Ammon's horn (tissue), 1 donor: ENCODE measurements at regions not wholly inside any gene's neighbourhood (a gene's known extent, or its start where the extent isn't known, plus 50 kb on each side); places are given as distances from the start of the nearest gene placed in this dataset.
"Not testable (repeated sequence)": the region's sequence is repeated elsewhere in the genome, so short reads cannot be mapped to it uniquely, and the experiment has no call there.

Experiments
- DNase-seq: peaks from one replicate; pipeline ENCODE4 v3.0.0-alpha.2; 2016; ENCODE audit warnings: low spot score

DNA sequence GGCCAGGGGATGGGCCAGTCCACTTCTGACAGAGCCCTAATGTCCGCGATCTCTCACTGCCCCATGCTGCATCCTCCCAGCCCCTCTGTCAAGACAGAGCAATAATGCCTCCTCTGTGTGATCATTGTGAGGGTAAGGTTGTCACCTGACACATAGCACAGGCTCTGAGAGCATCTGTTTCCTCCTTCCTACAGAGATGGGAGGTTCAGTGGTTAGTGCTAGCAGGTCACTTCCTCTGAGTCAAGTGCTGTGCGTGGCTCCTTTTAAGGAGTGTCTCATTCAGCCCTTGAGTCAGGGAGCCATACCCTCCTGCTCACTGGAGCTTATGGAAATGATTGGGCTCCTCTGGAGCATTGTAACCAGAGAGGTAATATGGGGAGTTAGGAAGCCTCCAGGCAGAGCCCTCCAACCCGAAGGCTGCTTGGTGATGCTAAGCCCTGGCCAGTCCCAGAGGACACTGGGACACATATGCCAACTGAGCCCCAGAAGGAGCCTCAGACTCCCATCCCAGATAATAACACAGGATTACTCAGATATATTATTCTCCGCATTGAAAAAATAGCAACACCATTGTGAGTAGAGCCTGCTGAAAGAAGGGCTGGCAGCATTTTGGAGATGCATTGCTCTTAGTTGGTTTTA, 189.0 kb downstream of the GALNT1 start:
- DNase-seq = no peak

DNA sequence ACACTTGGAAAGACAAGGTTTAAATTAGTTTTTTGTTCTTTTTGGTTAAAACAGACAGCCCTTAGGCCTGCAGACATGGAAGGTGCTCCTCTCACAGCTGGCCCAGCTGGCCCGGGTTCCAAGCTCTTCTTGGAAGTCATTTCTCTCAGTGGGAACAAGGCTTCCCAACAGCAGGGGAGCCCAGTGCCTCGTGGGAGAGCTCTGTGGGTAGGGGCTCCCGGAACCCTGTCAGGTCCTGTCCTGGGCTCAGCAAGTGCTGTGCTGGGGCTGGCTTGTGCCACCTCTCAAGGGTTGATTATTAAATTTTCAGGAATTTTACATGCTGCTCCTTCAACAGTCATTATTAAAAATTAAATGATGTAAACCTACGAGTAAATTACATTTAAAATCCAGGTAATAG, 189.6 kb downstream of the GALNT1 start:
- no peak for DNase-seq

DNA sequence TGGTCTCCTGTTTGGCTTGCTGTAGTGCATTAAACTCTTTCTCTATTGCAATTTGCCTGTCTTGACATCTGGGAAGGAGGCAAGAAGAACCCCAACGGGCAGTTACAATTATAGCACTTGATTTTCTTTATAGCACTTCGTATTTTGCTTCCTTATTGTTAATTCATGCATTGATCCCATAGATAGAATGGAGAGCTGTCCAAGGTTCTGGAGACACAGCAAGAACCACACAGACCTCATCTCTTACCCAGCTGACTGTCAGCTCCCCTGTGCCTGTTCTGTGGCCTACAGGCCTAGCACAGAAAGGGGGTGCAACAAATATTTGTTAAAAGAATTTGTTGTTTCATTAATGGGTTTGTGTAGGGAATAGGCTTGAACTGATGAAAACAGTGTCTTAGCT, 194.3 kb downstream of the GALNT1 start:
- no peak for DNase-seq

DNA sequence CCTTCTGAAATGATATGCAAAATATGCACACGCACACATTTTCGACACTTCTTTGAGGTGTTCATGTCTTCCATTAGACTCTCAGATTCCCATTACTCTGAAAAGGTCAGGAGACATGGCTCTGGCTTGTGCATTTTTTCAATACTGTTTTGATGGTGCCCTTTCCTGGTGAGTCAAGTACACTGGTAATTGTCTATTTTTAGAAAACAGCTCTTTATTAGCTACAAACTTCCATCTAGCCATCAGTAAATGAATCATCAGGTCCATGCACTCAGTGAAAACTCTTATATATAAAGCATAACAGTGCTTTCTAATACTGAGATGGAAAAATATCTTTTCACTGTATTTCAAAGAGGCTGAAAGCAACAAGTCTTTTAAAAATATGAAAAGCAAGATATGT, 194.9 kb downstream of the GALNT1 start:
- DNase-seq = no peak

DNA sequence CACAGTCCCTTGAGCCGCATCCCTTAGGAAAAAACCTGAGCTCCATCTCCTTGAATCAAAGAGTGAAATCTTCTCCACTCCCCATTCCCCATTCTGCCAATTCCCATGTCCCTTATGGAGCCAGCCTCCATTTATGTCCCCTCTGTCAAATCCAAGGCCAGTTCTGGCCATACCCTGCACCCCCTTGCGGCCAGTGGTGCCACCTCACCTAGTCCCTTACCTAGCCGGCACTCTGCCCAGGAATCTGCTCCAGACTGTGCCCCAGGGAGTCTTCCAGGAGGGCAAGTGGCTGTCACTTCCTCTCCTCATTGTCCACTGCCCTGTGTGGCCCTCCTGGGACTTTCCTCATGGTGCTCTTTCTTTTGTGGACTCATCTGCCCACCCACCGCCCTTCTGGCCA, 195.4 kb upstream of the RMP24 start:
- no peak for DNase-seq

DNA sequence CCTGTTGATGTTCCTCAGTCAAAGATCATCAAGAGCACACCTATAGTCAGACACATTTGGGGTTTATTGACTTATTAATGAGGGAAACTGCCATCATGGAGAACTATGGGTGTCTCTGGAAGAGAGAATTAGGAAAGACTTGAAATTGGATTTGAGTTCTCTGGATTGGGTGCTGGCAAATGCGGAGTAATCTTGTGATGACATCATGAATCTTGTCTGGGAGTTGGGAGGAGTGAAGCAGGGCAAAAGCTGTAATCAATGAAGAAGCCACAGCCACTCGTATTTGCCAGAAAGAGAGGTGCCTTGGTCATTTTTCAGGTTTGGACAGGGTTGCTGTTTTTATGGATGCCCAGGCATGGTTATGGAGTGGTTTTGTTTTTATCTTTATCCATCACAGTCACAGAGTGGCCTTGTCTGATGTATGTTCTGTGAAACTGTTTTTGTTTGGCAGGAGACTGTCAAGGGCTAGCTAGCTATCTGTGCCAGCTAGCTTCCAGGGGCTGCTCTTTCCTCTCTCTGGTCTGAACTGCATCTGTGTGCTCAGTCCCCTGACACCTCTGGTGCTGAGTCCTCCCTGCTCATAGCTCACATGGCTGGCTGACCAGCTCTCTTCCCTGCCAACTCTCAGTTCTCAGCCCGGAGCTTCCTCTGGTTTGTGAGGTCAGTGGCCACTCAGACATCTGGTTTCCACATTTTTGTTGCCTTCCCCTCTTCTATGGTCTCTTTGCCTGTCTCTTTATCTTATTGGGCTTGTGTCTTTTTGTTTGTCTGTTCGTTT, 193.4 kb upstream of the RMP24 start:
- DNase-seq = no peak

DNA sequence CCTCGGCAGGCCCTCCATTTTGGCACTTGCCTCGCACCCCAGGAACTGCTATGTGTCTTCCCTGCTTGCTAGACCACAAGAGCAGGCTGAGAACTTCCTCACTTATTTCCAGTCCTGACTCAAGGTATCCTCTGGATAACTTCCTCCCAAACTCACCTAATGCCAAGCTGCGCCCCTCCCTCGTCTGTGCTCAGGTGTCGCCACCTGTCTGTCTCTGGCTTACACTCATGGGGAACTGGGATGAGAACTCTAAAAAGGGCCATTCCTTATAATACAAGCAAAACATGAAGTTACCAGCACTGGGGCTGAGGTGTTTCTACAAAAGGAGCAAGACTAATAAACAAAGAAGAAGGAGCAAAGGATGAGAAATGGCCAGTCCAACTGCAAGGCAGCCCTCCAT, 191.5 kb upstream of the RMP24 start:
- no peak for DNase-seq

DNA sequence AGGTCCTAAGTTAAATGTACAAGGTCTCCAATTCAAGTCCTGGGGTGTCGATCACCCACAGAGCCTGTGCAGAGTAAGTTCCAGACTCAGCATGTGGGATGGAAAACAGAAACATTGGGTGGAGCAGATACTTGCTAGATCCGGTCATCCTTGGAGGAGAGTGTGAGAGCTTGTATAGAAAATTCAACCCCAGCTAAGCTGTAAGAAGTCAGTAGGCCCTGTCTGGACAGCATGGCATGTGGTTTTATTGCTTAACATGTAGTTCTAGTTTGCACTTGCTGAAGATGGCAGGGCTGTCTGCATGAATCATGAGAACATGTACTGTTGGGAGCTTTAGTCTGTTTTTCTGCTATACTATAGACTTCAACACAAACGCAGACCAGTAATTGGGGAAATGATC, 189.6 kb upstream of the RMP24 start:
- DNase-seq = no peak

DNA sequence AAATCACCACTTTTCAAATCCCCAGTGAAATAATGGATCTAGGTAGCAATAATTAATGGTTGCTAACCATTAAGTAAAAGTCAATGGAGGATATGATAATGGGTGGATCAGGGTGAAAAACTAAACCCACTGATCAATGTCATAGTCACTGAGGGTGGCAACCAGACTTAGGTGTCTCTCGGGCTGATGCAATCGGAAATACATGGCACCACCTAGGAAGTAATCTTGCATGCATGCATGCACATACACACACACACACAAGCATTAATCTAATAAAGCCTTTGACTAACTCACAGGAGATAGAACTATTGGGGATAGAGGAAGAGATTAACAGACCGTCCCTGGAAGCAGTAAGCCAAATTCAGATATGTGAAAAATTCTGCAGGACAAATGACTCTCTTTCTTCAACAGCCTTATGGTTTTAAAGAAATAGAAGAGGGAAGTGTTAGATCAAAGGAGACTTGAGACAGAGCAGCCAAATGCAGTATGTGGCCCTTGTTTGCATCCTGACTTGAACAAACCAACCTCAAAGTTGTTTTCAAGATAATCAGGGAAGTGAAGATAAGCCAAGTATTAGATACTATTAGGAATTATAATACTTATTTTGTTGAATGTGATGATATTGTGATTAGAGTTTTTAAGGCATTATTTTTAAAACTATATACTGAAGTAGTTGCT, 186.0 kb upstream of the RMP24 start:
- DNase-seq = no peak

DNA sequence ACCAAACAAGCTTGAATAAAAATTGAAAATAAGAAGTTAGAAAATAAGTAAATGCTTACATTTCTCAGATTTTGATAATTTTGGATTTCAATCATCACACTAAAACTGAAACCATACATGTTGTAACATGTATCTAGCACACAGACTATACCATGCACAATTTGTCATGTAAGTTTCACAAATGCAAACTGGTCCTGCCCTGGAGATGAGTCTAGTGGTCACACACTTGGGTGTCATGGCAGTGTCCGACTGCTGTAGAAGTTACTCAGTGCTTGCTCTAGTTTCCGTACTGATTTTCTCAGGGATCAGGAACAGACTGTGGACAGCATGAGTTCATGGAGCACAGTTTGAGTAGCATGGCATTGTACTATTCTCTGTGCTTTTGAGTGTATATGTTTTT, 182.9 kb upstream of the RMP24 start:
- DNase-seq = no peak

DNA sequence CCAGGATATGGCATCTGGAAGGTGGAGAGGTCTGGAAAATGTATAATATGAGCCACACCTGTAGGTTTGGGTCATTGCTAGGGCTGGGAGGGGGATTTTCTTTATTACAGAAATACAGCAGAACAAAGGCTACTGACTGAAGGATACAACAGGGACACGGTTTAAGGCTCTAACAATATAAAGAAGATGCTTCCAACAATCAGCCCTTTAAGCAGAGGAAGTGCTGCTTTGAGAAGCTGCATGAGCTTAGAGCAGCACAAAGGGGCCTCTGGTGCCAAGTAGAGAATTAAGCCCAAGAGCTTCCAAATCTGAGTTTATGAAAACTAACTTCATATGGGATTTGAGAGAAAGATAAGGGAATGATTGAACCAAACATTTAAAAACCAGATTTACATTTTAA, 174.5 kb upstream of the RMP24 start:
- no peak for DNase-seq

DNA sequence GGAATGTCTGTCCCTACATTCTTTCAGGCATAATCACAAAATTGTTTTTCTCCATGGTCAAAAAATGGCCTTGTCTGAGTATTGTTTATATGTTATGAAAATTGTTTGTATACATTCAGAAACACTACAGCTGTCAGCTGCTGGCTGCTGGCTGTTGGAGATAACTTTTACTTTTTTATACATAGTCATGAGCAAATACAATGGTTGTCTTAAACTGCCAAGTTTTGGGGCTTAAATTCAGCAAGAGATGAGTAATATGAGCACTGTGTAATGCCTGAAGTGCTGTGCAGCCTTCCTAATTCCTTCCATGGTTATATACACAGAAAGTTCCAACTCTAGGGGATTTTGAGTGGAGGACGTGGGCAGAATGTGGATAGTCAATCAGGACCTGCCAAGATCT, 168.9 kb upstream of the RMP24 start:
- DNase-seq = no peak

DNA sequence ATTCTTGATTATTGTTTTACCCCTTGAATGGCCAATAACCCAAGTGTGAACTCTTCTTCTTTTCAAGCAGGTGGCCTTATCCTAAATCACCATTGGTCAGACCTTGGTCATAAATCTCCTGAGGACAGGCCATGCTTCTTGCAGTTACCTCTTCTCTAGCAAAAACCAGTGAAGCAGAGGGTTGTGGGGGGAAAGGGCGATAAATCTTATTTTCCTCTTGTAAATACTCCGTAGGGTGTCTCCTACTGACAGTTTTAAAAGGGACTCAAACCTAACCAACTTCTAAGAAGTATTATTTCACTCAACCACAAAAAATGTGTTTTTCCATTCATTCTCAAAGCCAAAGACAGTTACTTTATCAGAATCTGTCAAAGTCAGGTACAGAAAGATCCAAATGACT, 168.1 kb upstream of the RMP24 start:
- no peak for DNase-seq

DNA sequence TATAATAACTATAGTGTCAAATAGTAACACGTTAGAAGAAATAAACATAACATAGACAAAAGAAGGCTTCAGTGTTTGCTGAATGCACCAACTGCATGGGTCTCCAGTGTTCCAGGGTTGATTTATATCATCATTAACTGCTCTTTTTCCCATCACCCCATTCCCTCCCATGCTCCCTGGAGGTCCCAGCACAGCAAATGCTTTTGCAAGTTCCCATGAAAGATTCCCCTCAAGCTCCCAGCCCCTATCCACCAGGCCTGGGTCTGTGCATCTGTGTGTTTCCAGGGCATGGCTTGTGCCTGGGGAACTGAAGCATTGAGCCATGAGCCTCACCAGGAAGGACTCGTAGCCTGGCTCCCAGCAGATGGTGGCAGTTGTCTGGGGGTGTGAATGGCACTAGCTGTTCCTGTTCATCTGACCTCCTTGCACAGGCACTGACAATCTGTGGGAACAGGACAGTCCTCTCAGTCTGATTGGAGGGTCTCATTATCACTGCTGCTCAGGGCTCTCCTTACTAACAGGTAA, 164.6 kb upstream of the RMP24 start:
- no peak for DNase-seq

DNA sequence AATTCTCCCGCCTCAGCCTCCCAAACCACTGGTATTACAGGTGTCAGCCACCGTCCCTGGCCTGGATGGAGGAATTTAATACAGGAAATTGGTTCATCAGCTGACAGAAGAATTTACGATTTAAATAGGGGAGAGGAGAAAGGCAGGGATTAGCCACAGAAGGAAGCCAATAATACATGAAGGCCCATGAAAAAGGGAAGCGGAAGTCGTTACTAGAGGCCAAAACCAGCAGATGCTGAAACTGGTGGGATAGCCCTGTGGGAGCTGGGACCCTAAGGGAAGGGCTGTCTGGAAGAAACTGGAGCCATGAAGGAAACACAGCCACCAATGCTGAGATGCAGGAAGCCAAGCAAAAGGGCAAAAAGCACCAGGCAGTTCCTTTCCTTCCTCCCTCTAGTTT, 163.7 kb upstream of the RMP24 start:
- no peak for DNase-seq

DNA sequence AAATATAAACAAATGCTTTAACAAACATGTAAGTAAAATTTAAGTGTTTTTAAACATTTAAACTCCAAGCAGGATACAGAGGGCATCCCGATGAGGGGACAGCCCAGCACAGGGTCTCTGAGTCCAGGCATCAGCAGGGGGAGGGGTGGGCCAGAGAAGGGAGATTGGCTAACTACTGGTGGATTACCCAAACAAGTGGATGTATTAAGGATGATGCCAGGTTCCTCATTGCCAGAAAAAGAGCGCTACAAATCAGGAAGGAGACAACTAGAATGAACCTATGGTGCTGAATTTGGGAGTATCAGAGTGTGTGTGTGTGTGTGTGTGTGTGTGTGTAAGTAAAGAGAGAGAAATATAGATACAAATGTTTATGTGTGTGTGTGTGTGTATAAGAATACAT, 162.0 kb upstream of the RMP24 start:
- DNase-seq = no peak

DNA sequence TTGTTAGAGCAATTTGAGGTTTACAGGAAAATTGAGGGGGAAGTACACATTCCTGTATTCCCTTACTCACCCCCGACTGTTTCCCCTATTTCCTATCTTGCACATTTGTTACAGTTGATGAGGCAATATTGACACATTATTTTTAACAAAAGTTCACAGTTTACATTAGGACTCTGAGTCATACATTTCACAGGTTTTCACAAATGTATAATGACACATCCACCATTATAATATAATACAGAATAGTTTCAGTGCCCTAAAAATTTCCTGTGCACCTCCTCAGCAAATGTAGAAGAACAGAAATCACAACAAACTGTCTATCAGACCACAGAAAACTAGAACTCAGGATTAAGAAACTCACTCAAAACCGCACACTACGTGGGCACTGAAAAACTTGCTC, 160.6 kb upstream of the RMP24 start:
- DNase-seq = no peak

DNA sequence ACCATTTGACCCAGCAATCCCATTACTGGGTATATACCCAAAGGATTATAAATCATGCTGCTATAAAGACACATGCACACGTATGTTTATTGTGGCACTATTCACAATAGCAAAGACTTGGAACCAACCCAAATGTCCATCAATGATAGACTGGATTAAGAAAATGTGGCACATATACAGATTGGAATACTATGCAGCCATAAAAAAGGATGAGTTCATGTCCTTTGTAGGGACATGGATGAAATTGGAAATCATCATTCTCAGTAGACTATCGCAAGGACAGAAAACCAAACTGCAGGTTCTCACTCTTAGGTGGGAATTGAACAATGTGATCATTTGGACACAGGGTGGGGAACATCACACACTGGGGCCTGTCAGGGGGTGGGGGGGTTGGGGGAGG, 157.5 kb upstream of the RMP24 start:
- not testable (repeated sequence) for DNase-seq

DNA sequence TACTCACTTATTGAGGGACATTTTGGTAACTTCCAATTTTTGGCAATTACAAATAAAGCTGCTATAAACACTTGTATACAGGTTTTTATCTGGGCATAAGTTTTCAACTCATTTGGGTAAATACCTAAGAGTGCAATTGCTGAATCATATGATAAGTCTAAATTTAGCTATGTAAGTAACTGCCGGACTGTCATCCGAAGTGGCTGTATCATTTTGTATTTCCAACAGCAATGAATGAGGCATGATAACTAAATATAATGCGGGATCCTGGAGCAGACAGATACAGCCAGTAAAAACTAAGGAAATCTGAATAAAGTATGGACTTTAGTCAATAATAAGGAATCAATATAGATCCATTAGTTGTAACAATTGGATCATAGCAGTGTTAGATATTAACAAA, 156.5 kb upstream of the RMP24 start:
- no peak for DNase-seq

DNA sequence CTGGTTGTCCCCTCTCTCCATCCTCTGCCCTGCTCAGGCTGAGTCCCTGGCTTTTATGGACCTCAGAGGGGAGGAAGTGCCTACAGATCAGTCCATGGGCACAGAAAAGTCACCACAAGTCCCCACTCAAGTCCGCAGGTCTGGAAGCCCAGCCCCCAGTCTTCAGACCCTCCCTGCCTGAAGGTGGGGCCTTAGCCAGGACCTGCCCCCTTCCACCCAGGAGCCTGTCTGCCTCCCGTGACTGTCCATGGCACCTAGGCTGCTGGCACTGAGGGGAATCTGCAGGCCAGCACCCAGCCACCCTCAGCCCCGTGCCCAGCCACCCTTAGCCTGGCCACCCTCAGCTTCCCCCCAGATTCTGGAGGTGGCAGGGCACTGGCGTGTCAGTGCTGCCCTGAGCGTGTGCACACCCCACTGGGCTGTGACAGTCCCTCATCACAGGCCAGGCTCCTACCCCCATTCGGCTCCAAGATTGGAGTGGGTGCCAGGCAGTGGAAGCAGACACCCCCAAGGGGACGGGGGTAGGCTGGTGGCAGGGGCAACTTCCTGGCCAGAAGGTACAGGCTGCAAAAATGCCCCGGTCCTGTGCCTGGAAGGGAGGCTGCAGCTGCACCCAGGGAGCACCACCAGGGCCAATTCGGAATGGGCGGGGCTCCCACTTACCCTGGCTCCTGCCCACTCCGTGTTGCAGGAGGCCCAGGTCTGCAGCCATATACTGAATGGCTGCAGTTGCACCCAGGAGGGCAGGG, 154.7 kb upstream of the RMP24 start:
- no peak for DNase-seq

DNA sequence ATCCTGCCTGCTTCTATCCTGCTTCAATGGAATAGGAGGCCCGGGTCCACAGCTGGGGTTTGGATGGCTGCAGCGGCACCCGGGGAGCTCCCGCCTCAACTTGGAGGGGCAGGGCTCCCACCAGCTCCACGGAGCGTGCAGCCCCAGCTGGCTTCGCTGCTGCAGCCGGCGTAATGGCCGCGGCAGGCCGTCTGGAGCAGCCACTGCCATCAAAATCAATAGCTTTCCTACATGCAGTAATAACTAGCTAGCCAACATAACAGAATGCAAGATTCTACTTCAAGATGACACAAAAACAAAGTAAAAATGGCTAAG, 154.2 kb upstream of the RMP24 start:
- DNase-seq = no peak

DNA sequence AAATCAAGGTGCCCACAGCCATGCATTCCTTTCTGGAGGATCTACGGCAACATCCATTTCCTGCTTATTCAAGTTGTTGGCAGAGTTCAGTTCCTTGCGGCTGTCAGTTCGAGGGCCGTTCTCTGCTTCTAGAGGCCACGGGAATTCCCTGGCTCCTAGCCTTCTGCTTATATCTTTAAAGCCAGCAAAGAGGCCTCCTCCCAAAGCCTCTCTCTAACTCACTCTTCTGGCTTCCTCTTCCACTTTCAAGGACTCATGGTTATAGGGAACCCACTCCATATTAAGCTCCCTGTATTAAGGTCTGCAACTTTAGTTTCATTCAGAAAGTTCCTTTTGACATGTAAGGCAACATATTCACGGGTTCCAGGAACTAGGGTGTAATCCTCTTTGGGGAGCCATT, 150.1 kb upstream of the RMP24 start:
- DNase-seq = no peak

DNA sequence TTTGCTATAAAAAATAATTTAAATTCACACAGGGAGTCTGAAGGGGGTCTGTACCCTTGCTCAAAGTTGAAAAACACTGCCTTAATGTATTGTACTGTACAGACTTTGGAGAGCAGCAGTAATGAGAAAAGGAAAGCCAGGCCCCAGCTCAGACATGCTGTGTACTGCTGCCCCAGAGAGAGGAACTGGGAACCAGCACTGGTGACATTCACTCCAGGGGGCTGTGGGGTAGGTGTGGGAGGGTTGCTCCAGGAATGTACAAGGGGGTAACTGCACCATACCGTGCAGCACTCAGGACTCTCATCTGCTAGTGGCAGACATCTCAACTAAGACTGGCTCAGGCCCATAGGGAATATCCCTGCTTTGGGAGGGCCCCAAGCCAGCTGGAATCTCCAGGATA, 146.0 kb upstream of the RMP24 start:
- no peak for DNase-seq
